ENCODE measurements at regions not wholly inside any gene's neighbourhood (a gene's known extent, or its start where the extent isn't known, plus 50 kb on each side); places are given as distances from the start of the nearest gene placed in this dataset.

DNA sequence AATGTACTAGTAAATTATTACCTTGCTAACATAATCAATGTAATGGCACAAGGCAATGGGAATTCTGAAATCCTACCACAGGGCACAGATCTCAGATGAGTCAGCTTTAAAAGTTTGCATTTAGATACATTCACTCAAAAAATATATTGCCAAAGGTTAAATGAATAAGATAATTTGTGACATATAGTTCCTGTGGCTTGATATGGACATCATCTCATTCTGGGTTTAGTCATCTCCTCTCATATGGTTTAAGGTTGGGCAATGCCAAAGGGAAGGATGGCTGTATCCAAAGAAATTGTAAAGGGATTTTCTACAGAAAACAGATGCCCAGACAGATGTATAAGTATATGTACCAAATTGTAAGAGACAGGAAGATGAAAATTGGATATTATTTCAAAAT, 1065.0 kb downstream of the LRFN5 start:
- no peak overlapping the region for H3K27ac ChIP-seq (ENCODE audit: low read depth)
- no peaks in the 10 kb centered on the region for H3K4me1 ChIP-seq (ENCODE audit: insufficient read depth)
- DNase-seq (ENCODE audit: extremely low spot score): no peak
- H3K36me3 ChIP-seq (ENCODE audit: insufficient read depth): no peaks in the 10 kb centered on the region
- H3K4me3 ChIP-seq (ENCODE audit: low read depth, low read length): no peak overlapping the region

DNA sequence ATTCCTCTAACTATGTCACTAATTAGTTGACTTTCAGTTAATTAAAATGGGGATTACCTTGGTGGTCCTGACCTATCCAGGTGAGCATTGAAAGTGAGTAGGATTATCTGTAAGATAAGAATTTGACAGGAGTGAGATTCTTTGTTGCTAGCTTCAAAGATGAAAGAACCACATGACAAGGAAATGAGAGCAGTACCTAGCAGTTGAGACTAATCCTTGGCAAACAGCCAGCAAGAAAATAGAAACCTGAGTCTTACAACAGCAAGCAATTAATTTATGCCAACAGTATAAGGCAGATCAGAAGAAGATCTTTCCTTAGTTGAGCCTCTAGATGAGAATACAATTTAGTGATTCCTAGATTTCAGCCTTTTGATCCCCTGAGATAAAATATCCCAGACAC, 1058.4 kb downstream of the LRFN5 start:
- Histone ChIP-seq H3K36me3 (ENCODE audit: insufficient read depth) (no peaks in the 10 kb centered on the region), H3K4me3 (ENCODE audit: low read depth, low read length) (no peak overlapping the region), H3K4me1 (ENCODE audit: insufficient read depth) (no peaks in the 10 kb centered on the region), H3K27ac (ENCODE audit: low read depth) (no peak overlapping the region)
- no peak for DNase-seq (ENCODE audit: extremely low spot score)

DNA sequence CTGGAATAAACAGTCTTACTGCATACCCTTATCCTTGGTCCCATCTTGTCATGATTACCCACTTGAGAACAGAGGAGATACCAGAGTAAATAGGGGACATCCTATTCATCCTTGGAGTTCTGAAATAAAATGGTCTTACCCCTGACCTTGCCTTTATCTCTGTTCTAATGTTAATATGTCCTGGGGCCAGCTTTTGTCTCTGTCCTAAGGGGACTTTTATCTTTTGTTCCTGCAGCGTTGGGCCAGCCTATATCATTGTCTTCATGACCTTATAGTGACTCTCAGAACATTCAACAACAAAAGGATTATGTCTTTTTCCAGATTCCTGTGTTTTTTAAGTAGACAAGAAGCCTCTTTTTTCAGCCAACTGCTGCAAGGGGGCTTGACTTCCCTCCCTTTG, 1057.5 kb downstream of the LRFN5 start:
- WGBS: 73% methylated on average over 1 of the region's 1 CpG
- H3K36me3 ChIP-seq (ENCODE audit: insufficient read depth): no peaks in the 10 kb centered on the region

DNA sequence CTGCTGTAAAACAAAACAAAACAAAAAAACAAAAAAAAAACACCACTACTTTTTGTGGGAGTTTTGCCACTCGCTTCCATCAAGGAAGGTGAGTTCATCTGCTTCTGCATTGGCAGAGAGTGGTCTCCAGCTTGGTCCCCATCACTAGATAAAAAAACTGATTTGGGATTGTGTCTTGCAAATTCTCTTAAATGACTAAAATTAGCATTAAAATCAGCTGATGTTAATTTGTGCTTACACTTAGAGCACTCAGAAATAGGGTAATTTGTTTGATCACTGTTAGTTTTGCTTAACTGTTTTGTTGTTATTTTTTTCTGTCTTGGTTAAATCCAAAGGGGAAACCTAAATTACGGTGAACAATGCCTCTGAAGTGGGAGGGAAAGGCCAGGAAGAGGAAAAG, 1048.0 kb downstream of the LRFN5 start:
- WGBS: 76% methylated on average over 2 of the region's 2 CpGs
- H3K36me3 ChIP-seq (ENCODE audit: insufficient read depth): no peaks in the 10 kb centered on the region
- no peak for DNase-seq (ENCODE audit: extremely low spot score)
- no peaks in the 10 kb centered on the region for H3K4me1 ChIP-seq (ENCODE audit: insufficient read depth)
- H3K4me3 ChIP-seq (ENCODE audit: low read depth, low read length): no peak overlapping the region
- no peak overlapping the region for H3K27ac ChIP-seq (ENCODE audit: low read depth)

More for the DNA sequence above, 1057.5 kb downstream of the LRFN5 start:
- no peak overlapping the region for H3K4me3 ChIP-seq (ENCODE audit: low read depth, low read length)
- H3K4me1 ChIP-seq (ENCODE audit: insufficient read depth): no peaks in the 10 kb centered on the region
- DNase-seq (ENCODE audit: extremely low spot score): no peak
- no peak overlapping the region for H3K27ac ChIP-seq (ENCODE audit: low read depth)

DNA sequence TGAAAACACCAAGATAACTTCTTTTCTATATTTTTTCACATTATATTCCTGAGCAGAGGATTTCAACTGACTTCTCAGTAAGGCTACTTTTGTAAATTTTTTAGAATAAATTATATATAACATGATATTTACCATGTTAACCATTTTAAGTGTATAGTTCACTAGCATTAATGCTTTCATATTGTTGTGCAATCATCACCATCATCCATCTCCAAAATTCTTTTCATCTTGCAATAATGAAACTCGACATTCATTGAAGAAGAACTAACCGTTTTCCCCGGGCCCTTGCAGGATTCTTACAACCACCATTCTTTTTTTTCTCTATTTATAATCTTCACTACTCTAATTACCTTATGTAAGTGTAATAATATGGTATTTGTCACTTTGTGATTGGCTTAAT, 1036.1 kb downstream of the LRFN5 start:
- Histone ChIP-seq H3K4me1 (ENCODE audit: insufficient read depth) (no peaks in the 10 kb centered on the region), H3K27ac (ENCODE audit: low read depth) (no peak overlapping the region), H3K4me3 (ENCODE audit: low read depth, low read length) (no peak overlapping the region), H3K36me3 (ENCODE audit: insufficient read depth) (no peaks in the 10 kb centered on the region)
- no peak for DNase-seq (ENCODE audit: extremely low spot score)
- 93% methylated on average over 3 of the region's 3 CpGs for WGBS

DNA sequence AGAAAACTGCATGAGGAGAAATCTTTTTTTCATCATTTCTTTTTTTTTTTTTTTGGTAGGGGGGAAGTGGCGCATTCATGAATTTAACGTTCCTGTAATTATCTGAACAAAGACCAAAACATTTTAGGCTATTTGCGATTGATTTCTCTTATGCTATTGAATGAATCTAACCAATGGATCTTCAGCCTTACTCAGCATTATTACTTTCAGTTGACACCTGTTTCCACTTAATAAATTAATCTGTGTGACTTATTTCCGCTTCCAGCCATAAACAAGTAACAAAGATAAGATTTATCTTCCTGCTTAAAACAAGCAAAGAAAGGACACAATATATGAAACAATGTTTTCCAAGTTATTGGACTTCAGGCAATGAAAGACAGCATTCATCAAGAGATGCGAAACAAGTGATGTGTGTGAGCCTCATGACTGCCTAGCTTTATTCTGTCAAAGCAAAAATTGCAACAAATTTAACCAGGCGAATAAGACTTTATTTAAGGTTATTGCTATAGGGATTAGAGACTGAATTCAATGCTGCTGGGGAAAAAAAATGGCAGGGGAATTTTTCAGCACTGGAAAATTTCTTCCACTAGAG, 1026.9 kb downstream of the LRFN5 start:
- no peak for DNase-seq (ENCODE audit: extremely low spot score)
- no peaks in the 10 kb centered on the region for H3K4me1 ChIP-seq (ENCODE audit: insufficient read depth)
- H3K4me3 ChIP-seq (ENCODE audit: low read depth, low read length): no peak overlapping the region
- 85% methylated on average over 6 of the region's 6 CpGs for WGBS
- no peaks in the 10 kb centered on the region for H3K36me3 ChIP-seq (ENCODE audit: insufficient read depth)
- no peak overlapping the region for H3K27ac ChIP-seq (ENCODE audit: low read depth)

DNA sequence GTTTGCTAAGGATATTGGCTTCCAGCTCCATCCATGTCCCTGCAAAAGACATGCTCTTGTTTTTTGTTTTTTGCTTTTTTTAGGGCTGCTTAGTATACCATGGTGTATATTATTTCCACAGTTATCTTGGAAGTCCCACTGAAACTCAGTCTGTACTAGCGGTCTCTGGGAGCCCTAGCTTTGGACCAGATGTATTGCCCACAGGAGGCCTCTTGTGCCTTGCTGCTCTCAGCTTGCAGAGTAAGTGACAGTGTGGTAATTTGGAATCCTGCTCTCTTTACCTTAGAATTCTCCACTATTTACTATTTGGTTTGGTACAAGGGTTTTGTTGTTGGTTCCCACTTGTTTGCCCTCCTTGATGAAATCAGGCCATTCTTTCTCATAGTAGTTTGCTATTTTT, 1022.9 kb downstream of the LRFN5 start:
- no peaks in the 10 kb centered on the region for H3K36me3 ChIP-seq (ENCODE audit: insufficient read depth)
- no peak overlapping the region for H3K27ac ChIP-seq (ENCODE audit: low read depth)
- no peak overlapping the region for H3K4me3 ChIP-seq (ENCODE audit: low read depth, low read length)
- H3K4me1 ChIP-seq (ENCODE audit: insufficient read depth): no peaks in the 10 kb centered on the region
- no peak for DNase-seq (ENCODE audit: extremely low spot score)
- WGBS: 89% methylated on average over 1 of the region's 1 CpG

DNA sequence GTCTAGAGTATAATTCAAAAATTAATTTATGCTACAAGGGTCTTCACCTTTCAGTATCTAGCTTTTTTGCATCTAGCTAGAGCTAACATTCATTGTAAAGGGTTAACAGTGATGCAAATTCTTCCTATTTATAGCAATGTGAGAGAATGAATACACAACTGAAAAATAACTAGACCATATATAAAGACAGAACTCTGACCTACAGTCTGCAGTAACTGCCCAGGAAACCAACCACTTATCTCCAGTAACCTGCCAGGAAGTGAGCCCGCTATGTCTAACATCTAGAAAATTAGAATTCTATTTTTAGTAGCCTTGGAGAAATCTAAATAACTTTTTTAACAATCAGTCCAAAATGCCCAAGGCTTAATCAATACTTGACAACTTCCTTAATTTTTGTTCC, 1021.9 kb downstream of the LRFN5 start:
- Histone ChIP-seq H3K4me3 (ENCODE audit: low read depth, low read length) (no peak overlapping the region), H3K27ac (ENCODE audit: low read depth) (no peak overlapping the region), H3K4me1 (ENCODE audit: insufficient read depth) (no peaks in the 10 kb centered on the region), H3K36me3 (ENCODE audit: insufficient read depth) (no peaks in the 10 kb centered on the region)
- 83% methylated on average over 1 of the region's 1 CpG for WGBS
- DNase-seq (ENCODE audit: extremely low spot score): no peak

DNA sequence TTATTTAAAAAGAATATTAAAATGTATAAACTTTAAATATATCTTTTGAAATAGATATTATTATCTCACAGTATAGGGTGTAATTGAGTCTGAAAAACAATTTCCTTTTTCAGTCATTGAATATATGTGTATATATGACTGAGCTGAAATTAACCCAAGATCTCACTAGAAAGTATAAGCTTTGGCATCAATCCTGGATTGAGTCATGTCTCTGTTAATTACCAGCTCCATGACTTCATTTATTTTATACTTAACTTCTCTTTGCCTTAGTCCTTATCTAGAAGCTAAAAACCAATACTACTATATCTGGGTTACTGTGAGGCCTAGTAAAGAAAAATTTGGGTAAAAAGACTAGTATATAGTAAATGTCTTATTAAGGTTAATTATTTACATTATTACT, 1020.3 kb downstream of the LRFN5 start:
- Histone ChIP-seq H3K36me3 (ENCODE audit: insufficient read depth) (no peaks in the 10 kb centered on the region), H3K4me1 (ENCODE audit: insufficient read depth) (no peaks in the 10 kb centered on the region), H3K27ac (ENCODE audit: low read depth) (no peak overlapping the region), H3K4me3 (ENCODE audit: low read depth, low read length) (no peak overlapping the region)
- DNase-seq (ENCODE audit: extremely low spot score): no peak

DNA sequence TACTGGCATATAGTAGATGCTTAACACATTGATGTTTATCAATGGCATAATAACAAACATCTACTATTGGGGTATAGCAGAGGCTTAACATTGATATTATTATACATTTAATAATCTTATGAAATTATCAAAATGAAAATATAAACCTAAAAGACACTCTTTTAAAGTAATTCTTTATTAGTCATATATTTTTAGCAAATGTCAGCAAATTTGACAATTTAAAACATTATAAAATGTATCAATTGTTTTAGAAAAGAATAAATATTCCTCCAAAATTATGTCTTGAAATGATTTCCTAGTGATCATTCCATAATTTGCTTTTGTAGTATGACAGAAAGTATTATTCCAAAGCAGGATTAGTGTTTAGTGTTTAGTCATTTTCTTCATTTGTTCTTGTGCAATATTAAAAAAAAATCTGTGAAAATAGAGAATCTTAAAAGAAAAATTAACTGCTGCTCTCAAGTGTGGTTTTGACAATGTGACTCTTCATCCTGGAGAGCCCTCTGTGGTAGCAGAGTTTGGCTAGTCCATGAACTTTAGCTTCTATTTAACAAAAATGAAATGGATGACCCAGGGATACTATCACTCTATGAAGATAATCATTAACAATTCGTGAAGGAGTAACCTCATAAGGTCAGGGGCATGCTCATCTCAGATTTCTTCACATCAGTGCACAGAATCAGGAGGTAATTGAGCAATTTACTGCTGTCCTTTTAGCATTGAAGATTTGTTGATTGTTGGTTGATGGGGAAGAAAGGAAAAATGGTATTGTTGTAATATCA, 1018.5 kb downstream of the LRFN5 start:
- no peak overlapping the region for H3K27ac ChIP-seq (ENCODE audit: low read depth)
- no peak for DNase-seq (ENCODE audit: extremely low spot score)
- no peak overlapping the region for H3K4me3 ChIP-seq (ENCODE audit: low read depth, low read length)
- no peaks in the 10 kb centered on the region for H3K4me1 ChIP-seq (ENCODE audit: insufficient read depth)
- 30% methylated on average over 1 of the region's 1 CpG for WGBS
- peaks cover 2% of the 10 kb centered on the region for H3K36me3 ChIP-seq (ENCODE audit: insufficient read depth)

DNA sequence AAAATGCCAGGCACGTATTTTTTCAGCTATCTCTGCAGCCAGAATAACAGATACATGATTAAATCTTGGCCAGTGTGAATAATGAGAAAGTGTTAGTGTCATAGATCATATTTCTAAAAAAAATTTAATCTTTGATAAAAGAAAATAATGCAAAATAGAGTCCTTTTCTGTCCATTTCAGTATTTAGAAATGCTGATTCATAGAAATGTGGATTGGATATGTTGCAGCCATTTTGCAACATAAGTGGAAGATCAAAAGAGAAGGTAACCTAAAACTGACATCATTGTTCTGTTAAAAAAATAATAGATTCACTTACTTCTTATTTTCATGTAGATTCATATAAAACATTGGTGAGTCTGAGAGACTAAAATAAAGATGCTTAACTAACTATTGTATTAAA, 1010.3 kb downstream of the LRFN5 start:
- H3K4me3 ChIP-seq (ENCODE audit: low read depth, low read length): no peak overlapping the region
- DNase-seq (ENCODE audit: extremely low spot score): no peak
- H3K36me3 ChIP-seq (ENCODE audit: insufficient read depth): peaks cover 2% of the 10 kb centered on the region
- H3K27ac ChIP-seq (ENCODE audit: low read depth): no peak overlapping the region
- no peaks in the 10 kb centered on the region for H3K4me1 ChIP-seq (ENCODE audit: insufficient read depth)
- 79% methylated on average over 1 of the region's 1 CpG for WGBS

DNA sequence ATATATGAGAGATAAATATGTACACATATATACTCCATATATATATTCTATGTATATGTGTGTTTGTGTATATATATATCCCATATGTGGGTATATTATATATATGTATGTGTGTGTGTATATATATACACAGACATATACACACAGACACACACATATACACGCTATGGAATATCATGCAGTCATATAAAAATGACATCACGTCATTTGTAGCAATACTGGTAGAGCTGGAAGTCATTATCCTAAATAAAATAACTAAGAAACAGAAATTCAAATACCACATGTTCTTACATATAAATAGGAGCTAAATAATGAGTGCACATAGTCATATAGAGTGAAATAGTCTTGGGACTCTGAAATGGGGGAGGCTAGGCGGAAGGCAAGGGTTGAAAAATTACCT, 1000.2 kb downstream of the LRFN5 start:
- no peaks in the 10 kb centered on the region for H3K36me3 ChIP-seq (ENCODE audit: insufficient read depth)
- no peaks in the 10 kb centered on the region for H3K4me1 ChIP-seq (ENCODE audit: insufficient read depth)
- WGBS: 95% methylated on average over 3 of the region's 3 CpGs
- DNase-seq (ENCODE audit: extremely low spot score): no peak
- no peak overlapping the region for H3K4me3 ChIP-seq (ENCODE audit: low read depth, low read length)
- no peak overlapping the region for H3K27ac ChIP-seq (ENCODE audit: low read depth)

DNA sequence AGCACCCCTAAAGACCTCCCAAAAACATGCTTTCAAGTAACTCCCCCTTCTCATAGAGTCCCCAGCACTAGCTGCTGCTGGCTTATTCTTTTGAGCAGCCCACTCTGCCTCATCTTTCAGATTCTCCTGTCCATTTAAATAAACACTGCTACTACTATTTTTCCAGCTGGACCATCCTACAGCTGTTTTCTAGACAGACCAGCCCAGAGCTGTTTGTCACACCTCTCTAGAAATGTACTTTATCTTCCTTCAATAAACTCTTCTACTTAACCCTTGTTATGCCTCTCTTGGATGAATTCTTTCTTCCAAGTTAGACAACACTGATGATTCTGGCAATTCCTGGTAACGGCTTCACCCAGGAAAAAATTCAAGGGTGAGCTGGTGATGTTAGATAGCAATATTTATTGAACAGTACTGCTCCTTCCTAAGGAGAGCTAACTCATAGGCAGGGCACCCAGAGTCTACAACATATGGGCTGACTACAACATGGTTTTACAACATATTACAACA, 995.7 kb downstream of the LRFN5 start:
- H3K4me3 ChIP-seq (ENCODE audit: low read depth, low read length): no peak overlapping the region
- H3K4me1 ChIP-seq (ENCODE audit: insufficient read depth): no peaks in the 10 kb centered on the region
- WGBS: 68% methylated on average over 1 of the region's 1 CpG
- H3K27ac ChIP-seq (ENCODE audit: low read depth): no peak overlapping the region
- no peak for DNase-seq (ENCODE audit: extremely low spot score)
- no peaks in the 10 kb centered on the region for H3K36me3 ChIP-seq (ENCODE audit: insufficient read depth)

DNA sequence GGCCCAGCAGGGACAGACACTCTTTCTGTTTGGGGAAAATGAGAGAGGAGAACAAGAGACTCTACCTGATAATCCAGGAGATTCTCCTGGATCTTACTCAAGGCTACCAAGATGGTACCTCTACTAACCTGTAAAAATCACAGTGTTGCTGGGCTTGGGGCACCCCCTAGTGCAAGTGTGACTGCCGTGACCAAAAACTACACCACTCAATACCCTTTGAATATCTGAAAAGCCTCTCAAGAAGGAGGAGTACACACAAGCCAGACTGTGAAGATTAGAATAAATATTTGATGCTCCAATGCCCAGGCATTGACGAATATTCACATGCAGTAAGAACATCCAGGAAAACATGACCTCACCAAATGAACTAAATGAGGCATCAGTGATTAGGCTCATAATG, 965.4 kb downstream of the LRFN5 start:
- WGBS: 88% methylated on average over 2 of the region's 2 CpGs
- H3K36me3 ChIP-seq (ENCODE audit: insufficient read depth): no peaks in the 10 kb centered on the region
- no peak overlapping the region for H3K27ac ChIP-seq (ENCODE audit: low read depth)
- no peak for DNase-seq (ENCODE audit: extremely low spot score)
- H3K4me3 ChIP-seq (ENCODE audit: low read depth, low read length): no peak overlapping the region
- no peaks in the 10 kb centered on the region for H3K4me1 ChIP-seq (ENCODE audit: insufficient read depth)
